Stimulated activated CD4-positive, alpha-beta T cell treated with anti-CD3 and anti-CD28 coated beads, Interleukin-4, amount 100 ng/mL, for 4 hours (primary cell): ENCODE measurements at regions not wholly inside any gene's neighbourhood (a gene's known extent, or its start where the extent isn't known, plus 50 kb on each side); places are given as distances from the start of the nearest gene placed in this dataset.
"Not testable (repeated sequence)": the region's sequence is repeated elsewhere in the genome, so short reads cannot be mapped to it uniquely, and the experiment has no call there.

Source experiments
- DNase-seq, 2 experiments: peaks; one replicate each; pipeline ENCODE4 v3.0.0-alpha.2; 2020

- DNase-seq = not testable (repeated sequence)
Measured at GRCh38 chr2:111602259-111602658, 281.7 kb downstream of the ANAPC1 start.

GRCh38 chr2:111605798-111606197 lies 278.2 kb downstream of the ANAPC1 start:
- not testable (repeated sequence) for DNase-seq

- not testable (repeated sequence) for DNase-seq
Measured at GRCh38 chr2:111606632-111607031, 277.4 kb downstream of the ANAPC1 start.

- DNase-seq = not testable (repeated sequence)
Measured at GRCh38 chr2:111609146-111609844, 274.7 kb downstream of the ANAPC1 start.

- not testable (repeated sequence) for DNase-seq
Measured at GRCh38 chr2:111610035-111610434, 274.0 kb downstream of the ANAPC1 start.

- DNase-seq = no peak
Measured at GRCh38 chr2:111616651-111617218, 267.3 kb downstream of the ANAPC1 start.

- no peak for DNase-seq
Measured at GRCh38 chr2:111617299-111618225, 266.4 kb downstream of the ANAPC1 start.

GRCh38 chr2:111618226-111618977 lies 265.6 kb downstream of the ANAPC1 start:
- DNase-seq = no peak

GRCh38 chr2:111618978-111619902 lies 264.8 kb downstream of the ANAPC1 start:
- no peak for DNase-seq

- no peak for DNase-seq
Measured at GRCh38 chr2:111620281-111620680, 263.7 kb downstream of the ANAPC1 start.

- no peak for DNase-seq
Measured at GRCh38 chr2:111622859-111623258, 261.1 kb downstream of the ANAPC1 start.

GRCh38 chr2:111623380-111623779 lies 260.6 kb downstream of the ANAPC1 start:
- no peak for DNase-seq

- no peak for DNase-seq
Measured at GRCh38 chr2:111624411-111625156, 259.4 kb downstream of the ANAPC1 start.

- not testable (repeated sequence) for DNase-seq
Measured at GRCh38 chr2:111625157-111625537, 258.8 kb downstream of the ANAPC1 start.

GRCh38 chr2:111626037-111626864 lies 257.7 kb downstream of the ANAPC1 start:
- DNase-seq = no peak

GRCh38 chr2:111626865-111627163 lies 257.2 kb downstream of the ANAPC1 start:
- no peak for DNase-seq

- DNase-seq = no peak
Measured at GRCh38 chr2:111627256-111627655, 256.7 kb downstream of the ANAPC1 start.

- no peak for DNase-seq
Measured at GRCh38 chr2:111628221-111628620, 255.8 kb downstream of the ANAPC1 start.

GRCh38 chr2:111629983-111630382 lies 254.0 kb downstream of the ANAPC1 start:
- DNase-seq = no peak

- no peak for DNase-seq
Measured at GRCh38 chr2:111632661-111633060, 251.3 kb downstream of the ANAPC1 start.
